ENCODE measurements at regions not wholly inside any gene's neighbourhood (a gene's known extent, or its start where the extent isn't known, plus 50 kb on each side); places are given as distances from the start of the nearest gene placed in this dataset.

- Histone ChIP-seq H3K27me3 (ENCODE audit: insufficient read depth, low read length) (no peaks in the 10 kb centered on the region), H3K9me3 (ENCODE audit: insufficient read depth, low read depth, low read length) (no peaks in the 10 kb centered on the region), H3K4me3 (ENCODE audit: low read length) (no peak overlapping the region), H3K36me3 (ENCODE audit: insufficient read depth, low read depth, low read length) (no peaks in the 10 kb centered on the region), H3K9ac (ENCODE audit: low read depth, low read length) (no peak overlapping the region), H3K4me1 (ENCODE audit: insufficient read depth, low read length) (no peaks in the 10 kb centered on the region), H3K27ac (ENCODE audit: low read length) (no peak overlapping the region)
These were observed 366.5 kb downstream of the SLCO4C1 start for GRCh38 chr5:101929628-101930027.

GRCh38 chr5:101917166-101917565 is 378.9 kb downstream of the SLCO4C1 start:
- H3K4me1 ChIP-seq (ENCODE audit: insufficient read depth, low read length), result peaks cover 9% of the 10 kb centered on the region
- H3K27me3 ChIP-seq (ENCODE audit: insufficient read depth, low read length), result no peaks in the 10 kb centered on the region
- H3K4me3 ChIP-seq (ENCODE audit: low read length), result no peak overlapping the region
- H3K27ac ChIP-seq (ENCODE audit: low read length), result no peak overlapping the region
- H3K9ac ChIP-seq (ENCODE audit: low read depth, low read length), result no peak overlapping the region
- no peaks in the 10 kb centered on the region for H3K36me3 ChIP-seq (ENCODE audit: insufficient read depth, low read depth, low read length)
- H3K9me3 ChIP-seq (ENCODE audit: insufficient read depth, low read depth, low read length), result no peaks in the 10 kb centered on the region

GRCh38 chr5:101915554-101915953 is 380.5 kb downstream of the SLCO4C1 start:
- Histone ChIP-seq H3K27ac (ENCODE audit: low read length) (no peak overlapping the region), H3K4me1 (ENCODE audit: insufficient read depth, low read length) (peaks cover 9% of the 10 kb centered on the region), H3K36me3 (ENCODE audit: insufficient read depth, low read depth, low read length) (no peaks in the 10 kb centered on the region), H3K4me3 (ENCODE audit: low read length) (no peak overlapping the region), H3K9ac (ENCODE audit: low read depth, low read length) (no peak overlapping the region), H3K27me3 (ENCODE audit: insufficient read depth, low read length) (no peaks in the 10 kb centered on the region), H3K9me3 (ENCODE audit: insufficient read depth, low read depth, low read length) (no peaks in the 10 kb centered on the region)

- H3K36me3 ChIP-seq (ENCODE audit: insufficient read depth, low read depth, low read length), result no peaks in the 10 kb centered on the region
- H3K4me3 ChIP-seq (ENCODE audit: low read length), result no peak overlapping the region
- no peaks in the 10 kb centered on the region for H3K27me3 ChIP-seq (ENCODE audit: insufficient read depth, low read length)
- no peak overlapping the region for H3K9ac ChIP-seq (ENCODE audit: low read depth, low read length)
- no peaks in the 10 kb centered on the region for H3K9me3 ChIP-seq (ENCODE audit: insufficient read depth, low read depth, low read length)
- no peaks in the 10 kb centered on the region for H3K4me1 ChIP-seq (ENCODE audit: insufficient read depth, low read length)
- no peak overlapping the region for H3K27ac ChIP-seq (ENCODE audit: low read length)
These were observed 391.3 kb downstream of the SLCO4C1 start for GRCh38 chr5:101904736-101905135.

- no peaks in the 10 kb centered on the region for H3K36me3 ChIP-seq (ENCODE audit: insufficient read depth, low read depth, low read length)
- H3K4me3 ChIP-seq (ENCODE audit: low read length), result no peak overlapping the region
- H3K9me3 ChIP-seq (ENCODE audit: insufficient read depth, low read depth, low read length), result no peaks in the 10 kb centered on the region
- H3K27me3 ChIP-seq (ENCODE audit: insufficient read depth, low read length), result no peaks in the 10 kb centered on the region
- H3K27ac ChIP-seq (ENCODE audit: low read length), result no peak overlapping the region
- no peak overlapping the region; the same call in 1 of the 2 replicates for H3K9ac ChIP-seq (ENCODE audit: low read depth, low read length)
- H3K4me1 ChIP-seq (ENCODE audit: insufficient read depth, low read length), result peaks cover 4% of the 10 kb centered on the region; the same call in 1 of the 2 replicates
These were observed 398.2 kb downstream of the SLCO4C1 start for GRCh38 chr5:101897914-101898313.

- H3K27me3 ChIP-seq (ENCODE audit: insufficient read depth, low read length), result no peaks in the 10 kb centered on the region
- H3K4me1 ChIP-seq (ENCODE audit: insufficient read depth, low read length), result peaks cover 4% of the 10 kb centered on the region; the same call in 1 of the 2 replicates
These were observed 401.1 kb downstream of the SLCO4C1 start for GRCh38 chr5:101894985-101895384.

GRCh38 chr5:101878190-101878589 is 417.9 kb downstream of the SLCO4C1 start:
- Histone ChIP-seq H3K36me3 (ENCODE audit: insufficient read depth, low read depth, low read length) (no peaks in the 10 kb centered on the region), H3K9me3 (ENCODE audit: insufficient read depth, low read depth, low read length) (no peaks in the 10 kb centered on the region), H3K27me3 (ENCODE audit: insufficient read depth, low read length) (no peaks in the 10 kb centered on the region), H3K27ac (ENCODE audit: low read length) (no peak overlapping the region), H3K4me3 (ENCODE audit: low read length) (no peak overlapping the region), H3K9ac (ENCODE audit: low read depth, low read length) (no peak overlapping the region), H3K4me1 (ENCODE audit: insufficient read depth, low read length) (peaks cover 3% of the 10 kb centered on the region; the same call in 1 of the 2 replicates)

More at GRCh38 chr5:101894985-101895384, 401.1 kb downstream of the SLCO4C1 start:
- H3K9me3 ChIP-seq (ENCODE audit: insufficient read depth, low read depth, low read length), result no peaks in the 10 kb centered on the region
- no peak overlapping the region for H3K4me3 ChIP-seq (ENCODE audit: low read length)
- H3K36me3 ChIP-seq (ENCODE audit: insufficient read depth, low read depth, low read length), result no peaks in the 10 kb centered on the region
- H3K9ac ChIP-seq (ENCODE audit: low read depth, low read length), result no peak overlapping the region
- no peak overlapping the region for H3K27ac ChIP-seq (ENCODE audit: low read length)

- Histone ChIP-seq H3K4me1 (ENCODE audit: insufficient read depth, low read length) (peaks cover 3% of the 10 kb centered on the region; the same call in 1 of the 2 replicates), H3K27me3 (ENCODE audit: insufficient read depth, low read length) (no peaks in the 10 kb centered on the region), H3K27ac (ENCODE audit: low read length) (no peak overlapping the region), H3K36me3 (ENCODE audit: insufficient read depth, low read depth, low read length) (no peaks in the 10 kb centered on the region), H3K9ac (ENCODE audit: low read depth, low read length) (no peak overlapping the region), H3K9me3 (ENCODE audit: insufficient read depth, low read depth, low read length) (no peaks in the 10 kb centered on the region), H3K4me3 (ENCODE audit: low read length) (no peak overlapping the region)
These were observed 418.6 kb downstream of the SLCO4C1 start for GRCh38 chr5:101877451-101877850.

- Histone ChIP-seq H3K9me3 (ENCODE audit: insufficient read depth, low read depth, low read length) (no peaks in the 10 kb centered on the region), H3K27ac (ENCODE audit: low read length) (no peak overlapping the region)
These were observed 429.6 kb downstream of the SLCO4C1 start for GRCh38 chr5:101866473-101866872.

GRCh38 chr5:101860563-101860962 is 435.5 kb downstream of the SLCO4C1 start:
- Histone ChIP-seq H3K9ac (ENCODE audit: low read depth, low read length) (no peak overlapping the region), H3K9me3 (ENCODE audit: insufficient read depth, low read depth, low read length) (no peaks in the 10 kb centered on the region), H3K4me3 (ENCODE audit: low read length) (no peak overlapping the region), H3K4me1 (ENCODE audit: insufficient read depth, low read length) (no peaks in the 10 kb centered on the region), H3K27ac (ENCODE audit: low read length) (no peak overlapping the region), H3K27me3 (ENCODE audit: insufficient read depth, low read length) (no peaks in the 10 kb centered on the region), H3K36me3 (ENCODE audit: insufficient read depth, low read depth, low read length) (no peaks in the 10 kb centered on the region)

More at GRCh38 chr5:101866473-101866872, 429.6 kb downstream of the SLCO4C1 start:
- no peak overlapping the region for H3K4me3 ChIP-seq (ENCODE audit: low read length)
- no peak overlapping the region for H3K9ac ChIP-seq (ENCODE audit: low read depth, low read length)
- no peaks in the 10 kb centered on the region for H3K36me3 ChIP-seq (ENCODE audit: insufficient read depth, low read depth, low read length)
- H3K27me3 ChIP-seq (ENCODE audit: insufficient read depth, low read length), result no peaks in the 10 kb centered on the region
- H3K4me1 ChIP-seq (ENCODE audit: insufficient read depth, low read length), result no peaks in the 10 kb centered on the region

GRCh38 chr5:101860145-101860544 is 435.9 kb downstream of the SLCO4C1 start:
- no peaks in the 10 kb centered on the region for H3K36me3 ChIP-seq (ENCODE audit: insufficient read depth, low read depth, low read length)
- H3K4me1 ChIP-seq (ENCODE audit: insufficient read depth, low read length), result no peaks in the 10 kb centered on the region
- no peak overlapping the region for H3K9ac ChIP-seq (ENCODE audit: low read depth, low read length)
- H3K4me3 ChIP-seq (ENCODE audit: low read length), result no peak overlapping the region
- no peaks in the 10 kb centered on the region for H3K27me3 ChIP-seq (ENCODE audit: insufficient read depth, low read length)
- no peak overlapping the region for H3K27ac ChIP-seq (ENCODE audit: low read length)
- no peaks in the 10 kb centered on the region for H3K9me3 ChIP-seq (ENCODE audit: insufficient read depth, low read depth, low read length)

- no peaks in the 10 kb centered on the region for H3K9me3 ChIP-seq (ENCODE audit: insufficient read depth, low read depth, low read length)
- no peaks in the 10 kb centered on the region for H3K27me3 ChIP-seq (ENCODE audit: insufficient read depth, low read length)
- H3K4me3 ChIP-seq (ENCODE audit: low read length), result no peak overlapping the region
- no peaks in the 10 kb centered on the region for H3K4me1 ChIP-seq (ENCODE audit: insufficient read depth, low read length)
- H3K36me3 ChIP-seq (ENCODE audit: insufficient read depth, low read depth, low read length), result no peaks in the 10 kb centered on the region
- no peak overlapping the region for H3K27ac ChIP-seq (ENCODE audit: low read length)
- H3K9ac ChIP-seq (ENCODE audit: low read depth, low read length), result no peak overlapping the region
These were observed 449.6 kb downstream of the SLCO4C1 start for GRCh38 chr5:101846496-101846895.
